ENCODE measurements at regions not wholly inside any gene's neighbourhood (a gene's known extent, or its start where the extent isn't known, plus 50 kb on each side); places are given as distances from the start of the nearest gene placed in this dataset.

- no peaks in the 10 kb centered on the region for H3K27me3 ChIP-seq (ENCODE audit: control insufficient read depth, insufficient read depth, low read length)
- TF ChIP-seq, protein P1, sequence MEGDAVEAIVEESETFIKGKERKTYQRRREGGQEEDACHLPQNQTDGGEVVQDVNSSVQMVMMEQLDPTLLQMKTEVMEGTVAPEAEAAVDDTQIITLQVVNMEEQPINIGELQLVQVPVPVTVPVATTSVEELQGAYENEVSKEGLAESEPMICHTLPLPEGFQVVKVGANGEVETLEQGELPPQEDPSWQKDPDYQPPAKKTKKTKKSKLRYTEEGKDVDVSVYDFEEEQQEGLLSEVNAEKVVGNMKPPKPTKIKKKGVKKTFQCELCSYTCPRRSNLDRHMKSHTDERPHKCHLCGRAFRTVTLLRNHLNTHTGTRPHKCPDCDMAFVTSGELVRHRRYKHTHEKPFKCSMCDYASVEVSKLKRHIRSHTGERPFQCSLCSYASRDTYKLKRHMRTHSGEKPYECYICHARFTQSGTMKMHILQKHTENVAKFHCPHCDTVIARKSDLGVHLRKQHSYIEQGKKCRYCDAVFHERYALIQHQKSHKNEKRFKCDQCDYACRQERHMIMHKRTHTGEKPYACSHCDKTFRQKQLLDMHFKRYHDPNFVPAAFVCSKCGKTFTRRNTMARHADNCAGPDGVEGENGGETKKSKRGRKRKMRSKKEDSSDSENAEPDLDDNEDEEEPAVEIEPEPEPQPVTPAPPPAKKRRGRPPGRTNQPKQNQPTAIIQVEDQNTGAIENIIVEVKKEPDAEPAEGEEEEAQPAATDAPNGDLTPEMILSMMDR (IDR thresholded peaks at IDR 0.05; ENCODE audit: insufficient read depth, low read length, poor library complexity, severe bottlenecking), result no peak
- DNase-seq (ENCODE audit: low read depth), result no peak
- H3K4me3 ChIP-seq (ENCODE audit: low read depth, low read length), result no peak overlapping the region
- H3K36me3 ChIP-seq (ENCODE audit: control insufficient read depth, insufficient read depth, low read length), result no peaks in the 10 kb centered on the region
Observed at GRCh38 chr1:168821434-168821833, 92.4 kb upstream of the DPT start.

DNA sequence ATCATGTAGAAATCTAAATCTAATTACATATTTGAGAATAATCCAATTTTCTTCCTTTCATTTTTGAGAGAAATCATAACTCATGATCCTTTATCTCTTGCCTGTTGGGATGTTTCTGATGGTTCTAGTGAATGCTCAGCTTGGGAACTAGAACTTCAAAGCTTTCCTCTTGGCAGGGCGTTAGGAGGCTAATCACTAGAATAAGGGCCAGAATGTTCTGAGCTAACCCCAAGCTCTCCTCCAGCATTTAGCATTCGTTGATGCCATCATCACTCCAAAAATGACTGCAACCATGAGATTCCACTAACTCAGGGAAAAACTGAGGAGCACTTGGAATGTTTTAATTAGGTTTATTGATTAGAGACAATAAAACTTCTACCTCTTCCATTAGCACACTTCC lies 93.9 kb upstream of the DPT start:
- TF ChIP-seq, protein P1 (IDR thresholded peaks at IDR 0.05; ENCODE audit: insufficient read depth, low read length, poor library complexity, severe bottlenecking), result no peak
- DNase-seq (ENCODE audit: low read depth), result no peak
- Histone ChIP-seq H3K36me3 (ENCODE audit: control insufficient read depth, insufficient read depth, low read length) (no peaks in the 10 kb centered on the region), H3K27me3 (ENCODE audit: control insufficient read depth, insufficient read depth, low read length) (no peaks in the 10 kb centered on the region), H3K4me3 (ENCODE audit: low read depth, low read length) (no peak overlapping the region)

DNA sequence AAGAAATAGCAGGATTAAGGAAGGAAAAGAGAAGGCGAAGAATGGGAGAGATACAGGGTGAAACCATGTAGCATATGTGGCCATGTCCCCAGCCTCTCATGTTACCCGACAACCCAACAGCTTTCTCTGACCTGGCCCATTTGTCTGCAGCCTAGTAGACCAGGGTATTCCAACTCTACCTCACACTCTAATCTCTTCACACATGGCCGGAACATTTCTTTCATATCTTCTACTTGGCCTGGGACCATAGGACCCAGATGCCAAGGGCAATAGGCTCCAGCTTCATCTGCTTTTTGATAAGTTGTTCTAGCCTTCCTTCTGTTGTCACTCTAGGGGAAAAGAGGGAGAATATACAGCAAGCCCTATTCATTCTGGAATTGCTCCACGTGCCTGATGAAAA lies 95.0 kb upstream of the DPT start:
- DNase-seq (ENCODE audit: low read depth), result no peak
- TF ChIP-seq, protein P1 (IDR thresholded peaks at IDR 0.05; ENCODE audit: insufficient read depth, low read length, poor library complexity, severe bottlenecking), result no peak
- no peaks in the 10 kb centered on the region for H3K27me3 ChIP-seq (ENCODE audit: control insufficient read depth, insufficient read depth, low read length)

GRCh38 chr1:168824418-168825065 lies 95.5 kb upstream of the DPT start:
- Histone ChIP-seq H3K36me3 (ENCODE audit: control insufficient read depth, insufficient read depth, low read length) (no peaks in the 10 kb centered on the region), H3K4me3 (ENCODE audit: low read depth, low read length) (no peak overlapping the region), H3K27me3 (ENCODE audit: control insufficient read depth, insufficient read depth, low read length) (no peaks in the 10 kb centered on the region)
- TF ChIP-seq, protein P1 (IDR thresholded peaks at IDR 0.05; ENCODE audit: insufficient read depth, low read length, poor library complexity, severe bottlenecking), result no peak
- DNase-seq (ENCODE audit: low read depth), result no peak

More for the DNA sequence above, 95.0 kb upstream of the DPT start:
- Histone ChIP-seq H3K4me3 (ENCODE audit: low read depth, low read length) (no peak overlapping the region), H3K36me3 (ENCODE audit: control insufficient read depth, insufficient read depth, low read length) (no peaks in the 10 kb centered on the region)

GRCh38 chr1:168825129-168825528 lies 96.1 kb upstream of the DPT start:
- H3K4me3 ChIP-seq (ENCODE audit: low read depth, low read length), result no peak overlapping the region
- DNase-seq (ENCODE audit: low read depth), result no peak
- H3K27me3 ChIP-seq (ENCODE audit: control insufficient read depth, insufficient read depth, low read length), result no peaks in the 10 kb centered on the region
- no peaks in the 10 kb centered on the region for H3K36me3 ChIP-seq (ENCODE audit: control insufficient read depth, insufficient read depth, low read length)
- TF ChIP-seq, protein P1 (IDR thresholded peaks at IDR 0.05; ENCODE audit: insufficient read depth, low read length, poor library complexity, severe bottlenecking), result no peak

DNA sequence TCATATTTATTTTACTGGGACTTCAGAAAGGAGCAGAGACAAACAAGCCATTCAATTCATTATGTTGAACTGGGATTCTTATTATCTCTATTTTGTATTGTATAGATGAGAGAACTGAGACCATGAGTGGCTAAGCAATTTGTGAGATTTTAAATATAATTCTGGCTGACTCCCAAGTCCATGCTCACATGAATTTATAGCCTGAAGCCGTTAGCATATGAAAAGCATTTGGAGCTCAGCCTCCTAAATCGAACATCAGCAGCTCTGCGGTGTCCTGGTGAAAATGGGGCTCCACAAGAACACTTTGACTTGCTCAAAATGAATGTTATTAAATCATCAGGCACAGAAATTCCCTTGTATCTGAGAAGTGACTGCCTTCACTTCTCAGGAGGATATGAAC lies 96.8 kb upstream of the DPT start:
- DNase-seq (ENCODE audit: low read depth), result no peak
- TF ChIP-seq, protein P1 (IDR thresholded peaks at IDR 0.05; ENCODE audit: insufficient read depth, low read length, poor library complexity, severe bottlenecking), result no peak
- Histone ChIP-seq H3K4me3 (ENCODE audit: low read depth, low read length) (no peak overlapping the region), H3K36me3 (ENCODE audit: control insufficient read depth, insufficient read depth, low read length) (no peaks in the 10 kb centered on the region), H3K27me3 (ENCODE audit: control insufficient read depth, insufficient read depth, low read length) (no peaks in the 10 kb centered on the region)
